ENCODE measurements at regions not wholly inside any gene's neighbourhood (a gene's known extent, or its start where the extent isn't known, plus 50 kb on each side); places are given as distances from the start of the nearest gene placed in this dataset.

DNA sequence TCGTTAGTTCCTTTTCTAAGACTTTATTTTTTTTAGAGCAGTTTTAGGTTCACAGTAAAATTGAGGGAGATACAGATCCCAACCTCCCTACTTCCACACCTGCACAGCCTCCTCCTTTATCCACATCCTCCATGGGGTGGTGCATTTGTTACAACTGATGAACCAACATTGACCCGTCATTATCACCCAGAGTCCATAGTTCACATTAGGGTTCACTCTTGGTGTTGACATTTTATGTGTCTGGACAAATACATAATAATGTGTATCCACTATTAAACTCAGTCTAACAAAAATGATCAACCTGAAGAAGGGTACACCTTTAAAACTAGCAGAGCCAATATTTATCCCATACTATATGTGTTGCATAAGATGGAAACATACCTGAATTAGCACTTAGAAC, 130.4 kb upstream of the CCDC28A start:
- Histone ChIP-seq H3K9me1 (replicated peaks; ENCODE audit: control insufficient read depth, extremely low read depth, insufficient read depth, low read length) (no peaks in the 10 kb centered on the region), H3K4me1 (ENCODE audit: control insufficient read depth, extremely low read depth, insufficient read depth, low read length) (peaks cover 9% of the 10 kb centered on the region), H3K27me3 (ENCODE audit: control insufficient read depth in 2 of 2, insufficient read depth in 2 of 2, low read length in 2 of 2) (no peaks in the 10 kb centered on the region), H3K36me3 (ENCODE audit: control insufficient read depth in 2 of 2, extremely low read depth in 1 of 2, insufficient read depth in 2 of 2, low read length in 2 of 2) (no peaks in the 10 kb centered on the region), H3K79me2 (ENCODE audit: control insufficient read depth, insufficient read depth, low read length) (peaks cover 28% of the 10 kb centered on the region), H3K27ac (ENCODE audit: insufficient read depth, low read depth, low read length) (no peak overlapping the region), H3K9ac (replicated peaks; ENCODE audit: extremely low read depth, insufficient read depth, low read length) (no peak overlapping the region), H3K4me2 (ENCODE audit: insufficient read depth, low read length) (no peak overlapping the region), H3K9me3 (replicated peaks; ENCODE audit: control insufficient read depth, insufficient read depth, low read length) (no peaks in the 10 kb centered on the region), H2AFZ (ENCODE audit: low read depth, low read length) (no peak overlapping the region), H4K20me1 (replicated peaks; ENCODE audit: control insufficient read depth, extremely low read depth, insufficient read depth, low read length) (no peaks in the 10 kb centered on the region), H3K4me3 (replicated peaks in 1 of 3; ENCODE audit: insufficient read depth in 1 of 3, low read depth in 1 of 3, low read length in 3 of 3) (no peak overlapping the region)
- dilution Hi-C loops (cut with MboI; ENCODE audit: extremely low pct_ligation_motif_present, low sequenced_read_pairs), result no loop called here
- no TSS peak for BruUV-seq (replicated peaks)
- ChIA-PET CTCF (interaction anchor here (0.7 kb wide), 1 partner anchor 31 kb away, joined by 4 read pairs; no protein-coding TSS in a partner anchor), POLR2A (no interaction called here)
- intact Hi-C loops (cut with micrococcal nuclease), result no loop called here
- TF ChIP-seq, protein P1, sequence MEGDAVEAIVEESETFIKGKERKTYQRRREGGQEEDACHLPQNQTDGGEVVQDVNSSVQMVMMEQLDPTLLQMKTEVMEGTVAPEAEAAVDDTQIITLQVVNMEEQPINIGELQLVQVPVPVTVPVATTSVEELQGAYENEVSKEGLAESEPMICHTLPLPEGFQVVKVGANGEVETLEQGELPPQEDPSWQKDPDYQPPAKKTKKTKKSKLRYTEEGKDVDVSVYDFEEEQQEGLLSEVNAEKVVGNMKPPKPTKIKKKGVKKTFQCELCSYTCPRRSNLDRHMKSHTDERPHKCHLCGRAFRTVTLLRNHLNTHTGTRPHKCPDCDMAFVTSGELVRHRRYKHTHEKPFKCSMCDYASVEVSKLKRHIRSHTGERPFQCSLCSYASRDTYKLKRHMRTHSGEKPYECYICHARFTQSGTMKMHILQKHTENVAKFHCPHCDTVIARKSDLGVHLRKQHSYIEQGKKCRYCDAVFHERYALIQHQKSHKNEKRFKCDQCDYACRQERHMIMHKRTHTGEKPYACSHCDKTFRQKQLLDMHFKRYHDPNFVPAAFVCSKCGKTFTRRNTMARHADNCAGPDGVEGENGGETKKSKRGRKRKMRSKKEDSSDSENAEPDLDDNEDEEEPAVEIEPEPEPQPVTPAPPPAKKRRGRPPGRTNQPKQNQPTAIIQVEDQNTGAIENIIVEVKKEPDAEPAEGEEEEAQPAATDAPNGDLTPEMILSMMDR (IDR thresholded peaks at IDR 0.05; ENCODE audit: extremely low read depth in 1 of 2, insufficient read depth in 1 of 2, low read depth in 1 of 2, low read length in 2 of 2), result no peak
- TF ChIP-seq MYC (IDR thresholded peaks at IDR 0.05; ENCODE audit: low read depth, low read length) (no peak), EZH2 (IDR thresholded peaks at IDR 0.05; ENCODE audit: borderline replicate concordance, low read depth, low read length, severe bottlenecking) (no peak), POLR2AphosphoS5 (IDR thresholded peaks at IDR 0.05; ENCODE audit: insufficient read depth, low read depth, low read length) (no peak), JUN (IDR thresholded peaks at IDR 0.05; ENCODE audit: borderline replicate concordance, insufficient read depth, insufficient read length, low read depth) (no peak), FOS (IDR thresholded peaks at IDR 0.05; ENCODE audit: borderline replicate concordance, insufficient read depth, low read length) (no peak), GATA2 (IDR thresholded peaks at IDR 0.05; ENCODE audit: insufficient read depth, insufficient read length, low read depth, low read length) (no peak), POLR2A (IDR thresholded peaks at IDR 0.05; ENCODE audit: low read depth, low read length) (no peak)
- TF ChIP-seq, protein P2, sequence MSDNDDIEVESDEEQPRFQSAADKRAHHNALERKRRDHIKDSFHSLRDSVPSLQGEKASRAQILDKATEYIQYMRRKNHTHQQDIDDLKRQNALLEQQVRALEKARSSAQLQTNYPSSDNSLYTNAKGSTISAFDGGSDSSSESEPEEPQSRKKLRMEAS (IDR thresholded peaks at IDR 0.05; ENCODE audit: insufficient read depth, insufficient read length), result no peak
- DNase-seq (ENCODE audit: low read depth, low spot score) (no peak), FAIRE-seq (no peak)

All from endothelial cell of umbilical vein (primary cell).